Fibroblast of mammary gland (primary cell): ENCODE measurements at regions not wholly inside any gene's neighbourhood (a gene's known extent, or its start where the extent isn't known, plus 50 kb on each side); places are given as distances from the start of the nearest gene placed in this dataset.
A peak's percentile ranks its signal among the peaks of the same experiment; 100 is the strongest.

Experiments
- DNase-seq: peaks from one replicate; pipeline ENCODE4 v3.0.0-alpha.2; 2010; ENCODE audit warnings: low read depth
- H3K4me3 ChIP-seq: 2 replicates; pipeline ENCODE4 v1.5.1; 2011; ENCODE audit warnings: low read depth, mild to moderate bottlenecking, low read length, moderate library complexity; ENCODE audit not compliant: control insufficient read depth
- CTCF ChIP-seq: conservative IDR thresholded peaks from 2 replicates; pipeline ENCODE4 v1.5.1; 2011; ENCODE audit warnings: low read depth, low read length, inconsistent platforms; ENCODE audit not compliant: control insufficient read depth, insufficient read depth

DNA sequence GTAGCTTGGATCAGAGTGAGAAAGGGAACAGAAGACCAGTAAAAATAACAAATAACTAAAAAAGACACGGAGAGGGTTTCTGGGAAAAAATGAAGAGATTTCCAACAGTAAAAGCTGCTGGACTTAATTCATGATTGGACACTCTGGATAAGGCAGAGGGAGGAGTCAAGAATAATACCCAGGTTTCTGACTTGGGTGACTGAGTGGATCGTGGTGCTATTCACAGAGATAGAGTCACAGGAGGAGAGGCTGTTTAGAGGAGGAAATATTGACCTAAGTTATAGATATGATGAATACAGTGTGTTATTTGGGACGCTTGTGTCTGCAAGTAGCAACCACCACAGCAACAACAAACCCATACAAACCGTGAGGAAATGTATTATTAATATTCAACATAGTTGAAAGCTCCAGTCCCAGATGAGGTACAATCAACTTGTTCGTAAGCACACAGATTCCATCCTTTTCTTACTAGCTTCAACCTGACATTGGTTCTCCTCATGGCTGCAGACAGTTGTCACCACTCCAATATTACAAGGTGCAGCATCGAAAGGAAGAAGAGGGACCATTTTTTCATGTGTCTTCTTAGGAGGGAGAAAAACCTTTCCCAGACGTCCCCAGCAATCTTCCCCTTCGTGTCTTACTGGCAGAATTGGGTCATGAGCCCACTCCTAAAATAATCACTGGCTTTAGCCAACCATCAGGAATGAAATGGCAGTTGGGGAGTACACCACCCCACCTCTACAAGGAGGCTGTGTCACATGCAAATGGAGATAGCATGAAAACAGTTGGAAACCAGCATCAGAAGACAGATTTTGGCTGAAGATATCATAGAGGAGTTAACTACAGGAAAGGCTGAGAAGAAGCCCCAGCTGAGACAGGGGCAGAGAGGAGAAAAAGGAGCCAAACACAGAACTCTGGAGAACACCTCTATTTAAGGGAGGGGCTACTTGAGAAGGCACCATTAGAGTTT lies 387.8 kb downstream of the SHQ1 start:
- no peak for DNase-seq
- no peak for TF ChIP-seq CTCF
- no peak overlapping the region for H3K4me3 ChIP-seq

GRCh38 chr3:72459588-72459987 lies 388.7 kb downstream of the SHQ1 start:
- no peak for TF ChIP-seq CTCF
- no peak overlapping the region for H3K4me3 ChIP-seq
- DNase-seq = no peak

DNA sequence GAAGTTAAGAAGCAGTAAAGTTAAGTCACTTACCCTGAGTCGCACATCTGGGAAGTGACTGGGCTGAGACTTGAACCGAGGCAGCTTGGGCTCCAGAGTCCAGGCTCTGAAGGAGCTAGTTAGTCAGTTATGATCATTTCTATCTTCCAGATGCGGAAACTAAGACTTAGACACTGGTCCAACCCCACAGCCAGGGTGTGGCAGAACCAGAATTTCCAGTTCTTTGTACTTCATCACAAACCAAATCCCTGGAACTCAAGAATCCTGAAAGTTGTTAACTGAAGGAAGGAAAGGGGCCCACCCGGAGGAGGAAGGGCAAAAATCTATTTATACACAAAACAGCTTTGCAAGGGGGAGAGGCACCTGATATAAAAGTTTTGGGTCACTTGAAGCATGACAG lies 389.9 kb downstream of the SHQ1 start:
- DNase-seq = no peak
- H3K4me3 ChIP-seq = no peak overlapping the region
- no peak for TF ChIP-seq CTCF

DNA sequence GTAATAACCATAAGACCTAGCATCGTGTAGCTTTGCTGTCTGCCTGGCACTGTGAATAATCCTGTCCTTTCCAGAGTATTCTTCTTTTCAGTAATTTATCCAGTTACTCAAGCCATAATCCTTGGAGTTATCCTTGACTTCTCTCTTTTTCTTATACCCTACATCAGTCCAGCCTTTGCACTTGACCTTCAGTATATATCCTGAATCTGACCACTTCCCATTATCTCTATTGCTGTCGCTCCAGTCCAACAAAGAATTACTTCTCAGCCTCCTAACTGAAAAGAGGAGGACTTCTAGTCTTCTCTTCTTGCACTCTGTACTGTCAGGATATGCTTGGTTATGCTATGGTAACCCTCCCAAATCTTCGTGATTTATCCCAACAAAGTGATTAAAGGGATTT lies 393.8 kb downstream of the SHQ1 start:
- no peak for TF ChIP-seq CTCF
- no peak overlapping the region for H3K4me3 ChIP-seq
- DNase-seq = no peak

DNA sequence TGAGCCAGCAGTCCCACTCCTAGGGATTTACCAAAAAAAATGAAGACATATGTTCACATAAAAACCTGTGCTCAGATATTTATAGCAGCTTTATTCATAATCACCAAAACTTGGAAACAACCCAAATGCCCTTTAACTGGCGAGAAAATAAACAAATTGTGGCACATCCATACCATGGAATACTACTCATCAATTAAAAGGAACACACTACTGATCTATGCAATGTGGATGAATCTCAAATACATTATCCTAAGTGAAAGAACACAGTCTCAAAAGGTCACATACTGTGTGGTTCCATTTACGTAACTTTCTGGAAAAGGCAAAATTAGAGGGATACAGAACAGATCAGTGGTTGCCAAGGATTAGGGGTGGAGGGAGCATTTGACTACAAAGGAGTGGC lies 394.5 kb downstream of the SHQ1 start:
- H3K4me3 ChIP-seq = no peak overlapping the region
- peak; percentile 34 for DNase-seq
- TF ChIP-seq CTCF = no peak

GRCh38 chr3:72452745-72453144 lies 395.5 kb downstream of the SHQ1 start:
- no peak for DNase-seq
- no peak for TF ChIP-seq CTCF
- H3K4me3 ChIP-seq = no peak overlapping the region
